Activated B cell treated with CpG ODN at 0.5 μM for 24 hours (primary cell): ENCODE measurements at regions not wholly inside any gene's neighbourhood (a gene's known extent, or its start where the extent isn't known, plus 50 kb on each side); places are given as distances from the start of the nearest gene placed in this dataset.
A peak's percentile ranks its signal among the peaks of the same experiment; 100 is the strongest.
"Not testable (repeated sequence)": the region's sequence is repeated elsewhere in the genome, so short reads cannot be mapped to it uniquely, and the experiment has no call there.

ENCODE experiments used
- ATAC-seq: fragments of 200-7000 bp; cut with Tn5 transposase; one replicate; pipeline ENCODE4 v1.10.0; 2021; ENCODE audit warnings: low read depth, mild to moderate bottlenecking, moderate library complexity
- CTCF ChIA-PET: fragments of 350-600 bp; sonication (Branson Sonifier 250); formaldehyde crosslinking; loops from one replicate; lab custom pipeline; 2021; ENCODE audit warnings: antibody characterized with exemption; lab: Charles Lee
- POLR2A ChIA-PET: fragments of 350-600 bp; sonication (Branson Sonifier 250); formaldehyde crosslinking; loops from one replicate; lab custom pipeline; 2021; ENCODE audit warnings: antibody characterized with exemption; lab: Charles Lee
- DNase-seq: peaks from one replicate; pipeline ENCODE4 v3.0.0; 2022
- H3K27ac Mint-ChIP-seq: one replicate; pipeline ENCODE4 v1.8.0; 2020; ENCODE audit warnings: mixed read lengths
- H3K27me3 Mint-ChIP-seq: one replicate; pipeline ENCODE4 v1.8.0; 2021; ENCODE audit warnings: mixed read lengths
- H3K36me3 Mint-ChIP-seq: one replicate; pipeline ENCODE4 v1.8.0; 2021; ENCODE audit warnings: low read depth, mixed read lengths
- H3K4me1 Mint-ChIP-seq: one replicate; pipeline ENCODE4 v1.8.0; 2021; ENCODE audit warnings: mixed read lengths
- H3K4me3 Mint-ChIP-seq: one replicate; pipeline ENCODE4 v1.8.0; 2020; ENCODE audit warnings: mild to moderate bottlenecking, mixed read lengths
- H3K9me3 Mint-ChIP-seq: one replicate; pipeline ENCODE4 v1.8.0; 2020; ENCODE audit warnings: mixed read lengths
- CTCF ChIP-seq: fragments of 200-600 bp; IDR thresholded peaks from one replicate; pipeline ENCODE4 v1.8.0; 2022; ENCODE audit warnings: antibody characterized with exemption, mild to moderate bottlenecking
- intact Hi-C: fragments of 100-400 bp; cut with micrococcal nuclease; formaldehyde crosslinking; loops from one replicate; pipeline ENCODE4 v1.15.1; 2024

GRCh38 chr12:92382383-92382878, 236.8 kb upstream of the BTG1 start:
- no peak overlapping the region for H3K4me3 Mint-ChIP-seq
- ChIA-PET POLR2A (no interaction called here), CTCF (no interaction called here)
- no peak overlapping the region for H3K27ac Mint-ChIP-seq
- no peaks in the 10 kb centered on the region for H3K9me3 Mint-ChIP-seq
- intact Hi-C loops, result no loop called here
- H3K27me3 Mint-ChIP-seq, result no peaks in the 10 kb centered on the region
- no peak for DNase-seq
- no peak for ATAC-seq
- H3K4me1 Mint-ChIP-seq, result no peaks in the 10 kb centered on the region
- no peaks in the 10 kb centered on the region for H3K36me3 Mint-ChIP-seq
- TF ChIP-seq CTCF, result no peak

- Mint-ChIP-seq H3K27me3 (no peaks in the 10 kb centered on the region), H3K36me3 (no peaks in the 10 kb centered on the region), H3K4me1 (no peaks in the 10 kb centered on the region), H3K4me3 (no peak overlapping the region), H3K27ac (no peak overlapping the region), H3K9me3 (no peaks in the 10 kb centered on the region)
- TF ChIP-seq CTCF, result no peak
- DNase-seq (no peak), ATAC-seq (no peak)
- ChIA-PET POLR2A (no interaction called here), CTCF (no interaction called here)
- intact Hi-C loops, result no loop called here
These were observed 236.2 kb upstream of the BTG1 start for GRCh38 chr12:92381856-92382255.

- ChIA-PET POLR2A (interaction anchor here (0.5 to 2.4 kb wide), 4 partner anchors 15 to 206 kb away, joined by 3 to 13 read pairs (median 4); no protein-coding TSS in a partner anchor), CTCF (no interaction called here)
- Mint-ChIP-seq H3K4me1 (no peaks in the 10 kb centered on the region), H3K36me3 (no peaks in the 10 kb centered on the region), H3K4me3 (no peak overlapping the region), H3K27me3 (no peaks in the 10 kb centered on the region), H3K27ac (no peak overlapping the region), H3K9me3 (no peaks in the 10 kb centered on the region)
- no peak for TF ChIP-seq CTCF
- no peak for ATAC-seq
- no peak for DNase-seq
- intact Hi-C loops, result no loop called here
These were observed 233.2 kb upstream of the BTG1 start for GRCh38 chr12:92378682-92379479.

GRCh38 chr12:92375504-92375903, 229.9 kb upstream of the BTG1 start:
- POLR2A ChIA-PET, result interaction anchor here (0.8 to 0.9 kb wide), 2 partner anchors 175 to 203 kb away, joined by 3 to 4 read pairs; no protein-coding TSS in a partner anchor
- intact Hi-C loops, CTCF ChIA-PET, DNase-seq, H3K4me3 Mint-ChIP-seq, H3K27me3 Mint-ChIP-seq, H3K9me3 Mint-ChIP-seq, H3K27ac Mint-ChIP-seq, ATAC-seq, H3K36me3 Mint-ChIP-seq: not testable (repeated sequence)
- peaks cover 11% of the 10 kb centered on the region for H3K4me1 Mint-ChIP-seq

DNA sequence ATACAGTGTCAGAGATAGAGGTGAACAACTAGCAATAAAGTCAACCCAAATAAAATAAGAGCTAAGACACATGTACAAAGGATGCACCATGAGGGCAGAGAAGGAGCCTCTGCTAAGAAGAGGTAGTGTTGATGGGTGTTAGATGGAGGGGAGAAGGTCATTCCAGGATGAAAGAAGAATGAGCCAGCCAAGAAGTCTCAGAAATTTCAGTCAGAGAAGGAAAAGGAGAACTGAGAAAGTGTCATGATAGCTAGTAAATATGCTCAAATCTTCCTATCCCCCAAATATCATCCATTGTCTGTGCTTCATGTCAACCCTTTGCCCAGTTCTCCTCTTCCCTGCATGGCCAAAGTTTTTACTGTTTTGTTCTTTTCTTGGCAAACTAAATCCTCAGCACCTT, 225.2 kb upstream of the BTG1 start:
- H3K9me3 Mint-ChIP-seq, result no peaks in the 10 kb centered on the region
- intact Hi-C loops, result no loop called here
- ATAC-seq (peak; percentile 54), DNase-seq (no peak)
- H3K36me3 Mint-ChIP-seq, result no peaks in the 10 kb centered on the region
- H3K4me1 Mint-ChIP-seq, result peaks cover 27% of the 10 kb centered on the region
- ChIA-PET POLR2A (interaction anchor here (0.8 to 2.3 kb wide), 5 partner anchors 59 to 226 kb away, joined by 3 to 18 read pairs (median 4); partner anchors contain the start of gene BTG1), CTCF (no interaction called here)
- TF ChIP-seq CTCF, result no peak
- no peak overlapping the region for H3K4me3 Mint-ChIP-seq
- no peaks in the 10 kb centered on the region for H3K27me3 Mint-ChIP-seq
- peak overlapping the region; percentile 38 for H3K27ac Mint-ChIP-seq
